NT2/D1 (cell line): ENCODE measurements at regions not wholly inside any gene's neighbourhood (a gene's known extent, or its start where the extent isn't known, plus 50 kb on each side); places are given as distances from the start of the nearest gene placed in this dataset.
"Not testable (repeated sequence)": the region's sequence is repeated elsewhere in the genome, so short reads cannot be mapped to it uniquely, and the experiment has no call there.

Experiments
- DNase-seq: peaks from one replicate; pipeline ENCODE4 v3.0.0-alpha.2; 2011; ENCODE audit warnings: low read depth, low spot score
- H3K27me3 ChIP-seq: 2 replicates; pipeline ENCODE4 v1.6.0; 2011; ENCODE audit warnings: mild to moderate bottlenecking; ENCODE audit not compliant: insufficient read length, insufficient read depth
- H3K36me3 ChIP-seq: 2 replicates; pipeline ENCODE4 v1.6.1; 2011; ENCODE audit warnings: mild to moderate bottlenecking, low read length, mixed read lengths; ENCODE audit not compliant: insufficient read depth, insufficient read length
- H3K4me1 ChIP-seq: 2 replicates; pipeline ENCODE4 v1.5.1; 2011; ENCODE audit not compliant: insufficient read depth, insufficient read length
- H3K4me3 ChIP-seq: 2 replicates; pipeline ENCODE4 v1.5.1; 2011; ENCODE audit warnings: low read depth; ENCODE audit not compliant: insufficient read length
- H3K9ac ChIP-seq: 2 replicates; pipeline ENCODE4 v1.6.0; 2011; ENCODE audit warnings: low read depth; ENCODE audit not compliant: insufficient read length
- H3K9me3 ChIP-seq: 2 replicates; pipeline ENCODE4 v1.5.1; 2011; ENCODE audit warnings: mild to moderate bottlenecking, low read length; ENCODE audit not compliant: insufficient read depth
- SUZ12 ChIP-seq: IDR thresholded peaks from 2 replicates; pipeline ENCODE4 v1.6.1; 2011; ENCODE audit not compliant: insufficient read length, insufficient read depth; ENCODE audit errors: extremely low read depth
- YY1 ChIP-seq: IDR thresholded peaks from 2 replicates; pipeline ENCODE4 v1.6.1; 2011; ENCODE audit not compliant: insufficient read length, insufficient read depth
- ZNF274 ChIP-seq: IDR thresholded peaks from 2 replicates; pipeline ENCODE4 v1.6.1; 2011; ENCODE audit warnings: mild to moderate bottlenecking, low read depth, low read length

DNA sequence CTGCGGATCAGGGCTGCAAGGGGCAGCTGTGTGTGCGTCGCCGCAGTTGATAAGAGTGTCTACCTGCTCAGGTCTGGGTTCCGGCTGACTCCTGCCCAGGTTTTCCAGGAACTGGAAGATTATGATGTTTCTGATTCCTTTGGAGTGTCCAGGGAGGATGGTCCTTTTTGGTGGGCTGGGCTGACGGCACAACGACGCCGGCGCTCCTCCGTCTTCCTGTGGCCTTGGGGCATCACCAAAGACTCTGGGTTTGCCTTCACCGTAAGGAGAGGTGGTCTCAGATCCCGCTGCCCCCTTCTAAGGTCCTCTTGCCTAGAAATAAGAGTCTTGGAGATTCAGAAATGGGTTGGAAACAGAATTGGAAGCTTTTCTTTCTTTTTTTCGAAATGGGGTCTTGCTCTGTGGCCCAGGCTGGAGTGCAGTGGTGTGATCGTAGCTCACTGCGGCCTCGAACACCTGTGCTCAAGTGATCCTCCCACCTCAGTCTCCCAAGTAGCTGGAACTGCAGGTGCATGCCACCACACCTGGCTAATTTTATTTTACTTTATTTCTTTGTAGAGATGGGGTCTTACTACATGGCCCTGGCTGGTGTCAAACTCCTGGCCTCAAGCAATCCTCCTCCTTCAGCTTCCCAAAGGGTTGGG lies 1245.5 kb upstream of the PHF14 start:
- DNase-seq, H3K9ac ChIP-seq, H3K4me3 ChIP-seq, H3K9me3 ChIP-seq, H3K27me3 ChIP-seq, H3K4me1 ChIP-seq, H3K36me3 ChIP-seq: not testable (repeated sequence)

DNA sequence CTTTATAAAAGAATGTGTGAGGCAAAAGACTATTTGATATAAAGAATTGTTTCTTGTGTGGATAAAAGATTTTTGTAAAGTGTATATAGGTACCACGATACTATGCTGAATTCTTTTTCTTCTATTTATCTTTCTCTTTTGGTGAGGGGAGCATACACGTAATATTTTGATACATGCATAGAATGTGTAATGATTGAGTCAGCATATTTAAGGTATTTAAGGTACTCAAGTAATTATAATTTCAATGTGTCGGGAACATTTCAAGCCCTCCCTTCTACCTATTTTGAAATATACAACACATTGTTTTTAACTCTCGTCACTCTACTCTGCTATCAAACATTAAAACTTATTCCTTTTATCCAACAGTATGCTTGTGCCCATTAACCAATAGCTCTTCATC lies 1221.6 kb upstream of the PHF14 start:
- Histone ChIP-seq H3K4me3 (no peak overlapping the region), H3K27me3 (no peaks in the 10 kb centered on the region), H3K4me1 (no peaks in the 10 kb centered on the region), H3K9me3 (no peaks in the 10 kb centered on the region), H3K9ac (no peak overlapping the region), H3K36me3 (no peaks in the 10 kb centered on the region)
- no peak for DNase-seq
- TF ChIP-seq ZNF274 (no peak), SUZ12 (no peak), YY1 (no peak)

DNA sequence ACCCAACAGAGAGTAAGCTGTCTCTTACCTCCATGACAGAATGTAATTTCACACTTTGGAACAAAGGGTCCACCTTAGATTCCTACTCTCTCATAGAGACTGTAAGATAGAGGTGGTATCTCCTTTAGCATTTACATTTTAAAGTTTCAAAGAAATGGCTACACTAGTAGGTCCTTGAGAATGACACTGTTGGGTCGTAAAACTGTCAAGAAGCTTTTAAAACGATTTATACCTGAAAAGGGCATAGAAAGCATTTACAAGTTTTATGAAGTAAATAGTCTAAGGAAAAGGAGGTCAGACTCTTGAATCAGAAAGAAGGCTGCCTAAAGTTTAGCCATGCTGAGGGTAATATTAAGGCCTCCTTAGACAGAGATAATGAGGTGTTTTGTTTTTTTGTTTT lies 1212.4 kb upstream of the PHF14 start:
- Histone ChIP-seq H3K4me1 (no peaks in the 10 kb centered on the region), H3K4me3 (no peak overlapping the region), H3K36me3 (no peaks in the 10 kb centered on the region), H3K27me3 (no peaks in the 10 kb centered on the region), H3K9ac (no peak overlapping the region), H3K9me3 (peaks cover 12% of the 10 kb centered on the region; the same call in 1 of the 2 replicates)
- TF ChIP-seq SUZ12: no peak
- TF ChIP-seq ZNF274: no peak
- TF ChIP-seq YY1: no peak
- DNase-seq: no peak

- H3K27me3 ChIP-seq: no peaks in the 10 kb centered on the region
- no peak for DNase-seq
- H3K9ac ChIP-seq: no peak overlapping the region
- H3K4me1 ChIP-seq: no peaks in the 10 kb centered on the region
- no peaks in the 10 kb centered on the region for H3K9me3 ChIP-seq
- H3K36me3 ChIP-seq: no peaks in the 10 kb centered on the region
- no peak overlapping the region for H3K4me3 ChIP-seq
- no peak for TF ChIP-seq SUZ12
- TF ChIP-seq ZNF274: no peak
- TF ChIP-seq YY1: no peak
Observed at GRCh38 chr7:9776900-9777299, 1196.8 kb upstream of the PHF14 start.

- Histone ChIP-seq H3K36me3 (no peaks in the 10 kb centered on the region), H3K9ac (no peak overlapping the region), H3K9me3 (no peaks in the 10 kb centered on the region), H3K27me3 (no peaks in the 10 kb centered on the region), H3K4me3 (no peak overlapping the region), H3K4me1 (no peaks in the 10 kb centered on the region)
- TF ChIP-seq SUZ12: no peak
- TF ChIP-seq YY1: no peak
- no peak for TF ChIP-seq ZNF274
- DNase-seq: no peak
Observed at GRCh38 chr7:9778367-9778766, 1195.3 kb upstream of the PHF14 start.

GRCh38 chr7:9781710-9782109 lies 1192.0 kb upstream of the PHF14 start:
- Histone ChIP-seq H3K4me1 (no peaks in the 10 kb centered on the region), H3K27me3 (no peaks in the 10 kb centered on the region), H3K9ac (no peak overlapping the region), H3K9me3 (no peaks in the 10 kb centered on the region), H3K4me3 (no peak overlapping the region), H3K36me3 (no peaks in the 10 kb centered on the region)
- no peak for DNase-seq
- no peak for TF ChIP-seq YY1

- no peaks in the 10 kb centered on the region for H3K36me3 ChIP-seq
- no peak for TF ChIP-seq SUZ12
- TF ChIP-seq YY1: no peak
- TF ChIP-seq ZNF274: no peak
- no peak overlapping the region for H3K4me3 ChIP-seq
- H3K9ac ChIP-seq: no peak overlapping the region
- no peaks in the 10 kb centered on the region for H3K4me1 ChIP-seq
- DNase-seq: no peak
- H3K9me3 ChIP-seq: no peaks in the 10 kb centered on the region
- no peaks in the 10 kb centered on the region for H3K27me3 ChIP-seq
Observed at GRCh38 chr7:9782275-9782674, 1191.4 kb upstream of the PHF14 start.

DNA sequence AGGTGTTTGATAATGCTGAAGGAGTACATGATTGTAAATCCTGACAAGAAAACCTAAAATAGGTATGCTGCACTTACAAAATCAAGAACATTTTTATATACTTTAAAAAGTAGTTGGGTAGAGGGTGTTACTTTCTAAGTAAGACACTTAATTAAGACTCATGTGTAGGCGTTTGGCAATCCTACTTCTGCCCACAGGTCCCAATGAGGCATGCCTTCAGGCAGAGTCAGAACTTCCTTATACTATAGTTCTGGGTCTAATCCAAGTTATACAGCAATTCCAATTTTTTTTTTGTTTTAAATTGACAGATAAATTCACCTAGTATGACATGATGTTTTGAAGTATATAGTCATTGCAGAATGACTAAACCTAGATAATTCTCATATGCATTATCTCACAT lies 1188.5 kb upstream of the PHF14 start:
- Histone ChIP-seq H3K9ac (no peak overlapping the region), H3K4me1 (no peaks in the 10 kb centered on the region), H3K9me3 (no peaks in the 10 kb centered on the region), H3K27me3 (no peaks in the 10 kb centered on the region), H3K4me3 (no peak overlapping the region), H3K36me3 (no peaks in the 10 kb centered on the region)
- TF ChIP-seq SUZ12: no peak
- TF ChIP-seq YY1: no peak
- no peak for TF ChIP-seq ZNF274
- no peak for DNase-seq
